Epithelial cell of esophagus (primary cell): ENCODE measurements at regions not wholly inside any gene's neighbourhood (a gene's known extent, or its start where the extent isn't known, plus 50 kb on each side); places are given as distances from the start of the nearest gene placed in this dataset.

Experiments
- DNase-seq: peaks from one replicate; pipeline ENCODE4 v3.0.0; 2010; ENCODE audit warnings: low read depth
- H3K4me3 ChIP-seq: 2 replicates; pipeline ENCODE4 v1.5.1; 2011; ENCODE audit warnings: mild to moderate bottlenecking, low read length, control low read depth
- TF ChIP-seq, protein P1 (sequence below): IDR thresholded peaks from 2 replicates; pipeline ENCODE4 v1.5.1; 2011; ENCODE audit warnings: low read depth, mild to moderate bottlenecking, low read length, control low read depth, inconsistent platforms; ENCODE audit not compliant: insufficient read depth; ENCODE audit errors: missing control alignments

DNA sequence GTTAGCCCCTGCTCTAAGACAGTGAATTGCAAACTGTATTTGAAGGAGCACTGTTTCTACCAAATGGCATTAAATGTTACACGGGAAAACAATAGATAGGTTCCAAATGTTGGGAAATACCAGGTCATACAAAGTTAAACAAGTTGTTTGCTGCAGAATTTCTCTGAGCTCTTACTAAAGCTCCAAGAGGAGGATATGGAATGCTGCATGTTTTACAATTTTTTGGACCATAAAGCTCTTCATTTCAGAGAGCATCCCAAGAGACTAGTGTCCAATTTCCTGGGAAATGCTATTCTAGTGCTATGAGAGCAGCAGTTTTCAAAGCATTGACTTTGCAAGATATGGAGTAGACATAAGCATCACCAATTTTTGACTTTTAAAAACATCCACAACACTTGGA is 155.6 kb upstream of the CCDC68 start:
- TF ChIP-seq, protein P1, sequence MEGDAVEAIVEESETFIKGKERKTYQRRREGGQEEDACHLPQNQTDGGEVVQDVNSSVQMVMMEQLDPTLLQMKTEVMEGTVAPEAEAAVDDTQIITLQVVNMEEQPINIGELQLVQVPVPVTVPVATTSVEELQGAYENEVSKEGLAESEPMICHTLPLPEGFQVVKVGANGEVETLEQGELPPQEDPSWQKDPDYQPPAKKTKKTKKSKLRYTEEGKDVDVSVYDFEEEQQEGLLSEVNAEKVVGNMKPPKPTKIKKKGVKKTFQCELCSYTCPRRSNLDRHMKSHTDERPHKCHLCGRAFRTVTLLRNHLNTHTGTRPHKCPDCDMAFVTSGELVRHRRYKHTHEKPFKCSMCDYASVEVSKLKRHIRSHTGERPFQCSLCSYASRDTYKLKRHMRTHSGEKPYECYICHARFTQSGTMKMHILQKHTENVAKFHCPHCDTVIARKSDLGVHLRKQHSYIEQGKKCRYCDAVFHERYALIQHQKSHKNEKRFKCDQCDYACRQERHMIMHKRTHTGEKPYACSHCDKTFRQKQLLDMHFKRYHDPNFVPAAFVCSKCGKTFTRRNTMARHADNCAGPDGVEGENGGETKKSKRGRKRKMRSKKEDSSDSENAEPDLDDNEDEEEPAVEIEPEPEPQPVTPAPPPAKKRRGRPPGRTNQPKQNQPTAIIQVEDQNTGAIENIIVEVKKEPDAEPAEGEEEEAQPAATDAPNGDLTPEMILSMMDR = no peak
- DNase-seq = no peak
- H3K4me3 ChIP-seq = no peak overlapping the region

DNA sequence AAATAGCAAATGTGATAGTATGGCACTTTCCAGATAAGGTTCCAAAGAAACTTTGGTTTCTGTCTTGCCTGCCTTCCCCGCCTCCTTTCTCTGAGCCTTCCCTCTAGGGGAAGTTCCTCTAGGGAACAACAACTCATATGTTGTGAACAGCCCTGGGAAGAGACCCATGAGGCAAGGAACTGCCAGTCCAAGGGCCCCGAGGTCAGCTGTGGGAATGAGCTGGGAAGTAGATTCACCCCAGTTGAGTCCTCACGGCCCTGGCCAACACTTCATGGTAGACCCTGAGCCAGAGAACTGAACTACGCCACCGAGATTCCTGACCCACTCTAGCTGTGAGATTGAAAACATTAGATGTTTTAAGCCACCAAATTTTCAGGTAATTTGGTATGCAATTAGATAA is 154.5 kb upstream of the CCDC68 start:
- H3K4me3 ChIP-seq = no peak overlapping the region
- DNase-seq = no peak
- TF ChIP-seq, protein P1 = no peak

DNA sequence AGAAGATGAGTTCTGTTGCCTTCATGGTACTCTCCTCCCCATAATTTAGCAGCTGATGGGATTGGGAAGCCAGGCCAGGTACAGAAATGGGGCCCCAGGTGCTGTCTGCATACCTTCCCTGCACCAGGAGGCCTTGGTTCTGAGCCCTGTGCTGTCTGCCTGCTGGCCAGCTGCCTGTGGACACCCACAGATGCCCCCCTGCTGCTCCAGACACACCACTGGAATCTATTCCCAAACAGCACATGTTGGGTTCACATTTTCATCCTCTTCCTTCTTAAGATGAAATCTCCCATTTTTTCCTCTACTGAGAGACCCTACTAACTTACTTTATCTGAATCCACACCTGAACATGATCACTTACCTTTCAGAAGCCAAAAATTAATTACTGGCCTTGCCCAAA is 152.0 kb upstream of the CCDC68 start:
- TF ChIP-seq, protein P1 = no peak

DNA sequence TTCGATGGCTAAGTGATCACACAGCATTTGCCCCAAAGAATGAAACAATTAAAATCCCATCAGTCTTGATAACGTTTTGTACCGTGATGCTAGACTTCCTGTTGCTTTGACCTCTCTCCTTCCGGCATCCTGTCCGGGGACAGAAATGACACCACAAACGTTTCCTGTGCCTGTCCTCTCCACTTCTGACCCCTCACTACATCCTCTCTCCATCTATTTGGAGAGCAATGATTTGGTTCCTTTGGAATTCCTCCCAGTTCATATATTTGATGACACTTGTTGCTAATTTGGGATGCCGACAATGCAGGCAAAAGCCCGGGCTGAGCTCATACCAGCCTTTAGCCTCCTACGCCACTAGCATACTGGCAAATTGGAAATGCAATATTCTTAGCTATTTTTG is 151.2 kb upstream of the CCDC68 start:
- H3K4me3 ChIP-seq = no peak overlapping the region
- TF ChIP-seq, protein P1 = no peak
- no peak for DNase-seq

More for the DNA sequence above, 152.0 kb upstream of the CCDC68 start:
- no peak for DNase-seq
- no peak overlapping the region for H3K4me3 ChIP-seq

DNA sequence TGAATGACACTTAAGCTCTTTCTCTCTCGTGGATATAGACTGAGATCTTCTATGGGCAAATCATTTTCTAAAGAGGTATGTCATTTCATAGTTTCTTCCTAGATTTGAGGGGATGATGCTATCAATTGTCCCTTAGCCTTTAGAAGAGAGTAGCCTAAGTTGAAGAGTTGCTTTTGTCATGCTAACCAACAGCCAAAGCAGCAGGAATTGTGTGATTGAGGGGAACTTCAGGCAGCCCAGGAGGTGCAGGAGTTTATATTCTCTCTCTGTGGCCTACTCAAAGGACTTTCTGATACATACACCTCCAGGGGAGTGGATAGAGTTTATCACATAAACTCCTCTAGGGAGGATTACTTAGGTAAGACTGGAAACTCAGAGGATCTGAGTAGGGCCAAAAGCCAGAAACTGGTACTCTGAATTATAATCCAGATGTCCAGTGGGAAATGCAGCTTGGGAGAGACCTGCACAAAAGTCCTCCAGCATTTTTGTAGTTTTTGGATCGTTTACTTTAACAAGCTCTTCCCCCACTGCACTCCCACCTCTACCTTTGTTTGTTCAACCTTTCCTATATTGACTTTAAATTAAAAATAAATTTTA is 150.7 kb upstream of the CCDC68 start:
- H3K4me3 ChIP-seq = no peak overlapping the region
- TF ChIP-seq, protein P1 = no peak
- DNase-seq = no peak

DNA sequence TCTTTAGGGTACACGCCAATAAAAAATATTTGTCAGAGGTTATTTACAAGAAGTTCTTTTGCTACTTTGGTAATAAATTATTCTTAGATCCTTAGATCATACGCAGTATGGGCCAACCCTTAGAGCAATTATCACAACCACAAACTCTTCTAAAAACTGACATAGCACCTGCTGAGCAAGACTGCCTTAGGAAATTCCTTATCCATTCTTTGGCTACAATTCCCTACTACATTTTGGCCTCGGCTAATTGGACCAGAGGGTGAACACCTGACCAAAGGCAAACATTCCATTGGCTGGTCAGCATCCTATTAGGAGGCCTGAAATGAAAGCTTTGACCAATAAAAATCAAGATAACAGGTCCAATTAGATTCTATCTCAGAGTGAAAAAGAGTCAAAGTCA is 147.6 kb upstream of the CCDC68 start:
- TF ChIP-seq, protein P1 = no peak
- H3K4me3 ChIP-seq = no peak overlapping the region
- DNase-seq = no peak

DNA sequence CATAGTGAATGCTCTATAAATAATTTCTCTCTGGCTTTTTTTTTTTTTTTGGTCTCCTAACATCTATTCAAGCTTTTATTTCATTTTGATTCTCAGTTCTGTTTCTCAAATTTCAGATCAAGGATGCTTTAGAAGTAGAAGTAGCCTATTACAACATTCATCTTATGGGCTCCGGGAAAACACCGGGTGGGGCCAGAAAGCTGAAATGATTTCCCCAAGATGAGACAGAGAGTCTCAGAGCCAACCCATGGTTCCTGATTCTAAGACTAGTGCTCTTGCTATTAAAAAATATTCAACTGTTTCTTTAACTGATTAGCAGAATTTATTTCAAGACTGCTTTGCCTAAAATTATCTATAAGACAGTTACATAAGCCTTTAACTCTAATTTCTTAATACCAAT is 147.2 kb upstream of the CCDC68 start:
- no peak for DNase-seq
- TF ChIP-seq, protein P1 = no peak
- H3K4me3 ChIP-seq = no peak overlapping the region
